WTC11 (cell line): ENCODE measurements at regions not wholly inside any gene's neighbourhood (a gene's known extent, or its start where the extent isn't known, plus 50 kb on each side); places are given as distances from the start of the nearest gene placed in this dataset.

Source experiments
- CBFB ChIP-seq: sonication (generic); formaldehyde crosslinking; IDR thresholded peaks from 2 replicates; pipeline ENCODE4 v1.8.1; 2022; ENCODE audit warnings: mild to moderate bottlenecking, low read depth, missing genetic modification reagents
- FOXJ3 ChIP-seq: sonication (generic); formaldehyde crosslinking; IDR thresholded peaks from 2 replicates; pipeline ENCODE4 v1.9.0; 2021; ENCODE audit warnings: missing genetic modification reagents, mild to moderate bottlenecking, borderline replicate concordance
- JUN ChIP-seq: sonication (generic); formaldehyde crosslinking; IDR thresholded peaks from 2 replicates; pipeline ENCODE4 v1.8.0; 2023; ENCODE audit warnings: mild to moderate bottlenecking, missing genetic modification reagents
- TEAD1 ChIP-seq: sonication (generic); formaldehyde crosslinking; IDR thresholded peaks from 2 replicates; pipeline ENCODE4 v1.8.0; 2022; ENCODE audit warnings: mild to moderate bottlenecking, missing genetic modification reagents
- ZBTB21 ChIP-seq: sonication (generic); formaldehyde crosslinking; IDR thresholded peaks from 2 replicates; pipeline ENCODE4 v1.8.1; 2023; ENCODE audit warnings: mild to moderate bottlenecking, missing genetic modification reagents, borderline replicate concordance
- TF ChIP-seq, protein P1 (sequence below): fragments of 200-600 bp; IDR thresholded peaks from 2 replicates; pipeline ENCODE4 v1.8.0; 2022; ENCODE audit warnings: antibody characterized with exemption
- TF ChIP-seq, protein P2 (sequence below): sonication (generic); formaldehyde crosslinking; IDR thresholded peaks from 2 replicates; pipeline ENCODE4 v1.8.1; 2023; ENCODE audit warnings: mild to moderate bottlenecking, missing genetic modification reagents, moderate library complexity
- TF ChIP-seq, protein P3 (sequence below): sonication (generic); formaldehyde crosslinking; IDR thresholded peaks from 2 replicates; pipeline ENCODE4 v1.8.1; 2022; ENCODE audit warnings: missing genetic modification reagents, borderline replicate concordance
- TF ChIP-seq, protein P4 (sequence below): sonication (generic); formaldehyde crosslinking; IDR thresholded peaks from 2 replicates; pipeline ENCODE4 v1.8.1; 2022; ENCODE audit warnings: low read depth, mild to moderate bottlenecking, moderate library complexity, missing genetic modification reagents, borderline replicate concordance
- TF ChIP-seq, protein P5 (sequence below): sonication (generic); formaldehyde crosslinking; IDR thresholded peaks from 2 replicates; pipeline ENCODE4 v1.8.1; 2023; ENCODE audit warnings: mild to moderate bottlenecking, missing genetic modification reagents, borderline replicate concordance
- TF ChIP-seq, protein P6 (sequence below): sonication (generic); formaldehyde crosslinking; IDR thresholded peaks from 2 replicates; pipeline ENCODE4 v1.8.0; 2022; ENCODE audit warnings: mild to moderate bottlenecking, missing genetic modification reagents
- TF ChIP-seq, protein P7 (sequence below): sonication (generic); formaldehyde crosslinking; IDR thresholded peaks from 2 replicates; pipeline ENCODE4 v1.8.1; 2023; ENCODE audit warnings: mild to moderate bottlenecking, missing genetic modification reagents

DNA sequence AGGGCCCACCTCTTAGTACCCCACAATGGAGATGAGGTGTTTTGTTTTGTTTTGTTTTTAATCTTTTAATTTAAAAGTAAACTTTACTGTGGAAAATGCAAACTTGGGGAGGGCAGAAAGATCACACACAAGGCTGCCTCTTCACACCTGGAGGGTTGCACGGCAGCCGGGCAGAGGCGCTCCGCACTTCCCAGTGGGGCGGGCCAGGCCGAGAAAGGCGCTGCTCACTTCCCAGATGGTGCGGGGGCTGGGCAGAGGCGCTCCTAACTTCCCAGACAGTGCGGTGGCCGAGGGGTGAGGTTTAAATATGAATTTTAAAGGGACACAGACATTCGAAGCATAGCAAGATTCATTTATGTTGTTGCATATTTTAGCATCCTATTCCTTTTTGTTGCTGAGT, 235.9 kb upstream of the MTPN start:
- TF ChIP-seq, protein P1, sequence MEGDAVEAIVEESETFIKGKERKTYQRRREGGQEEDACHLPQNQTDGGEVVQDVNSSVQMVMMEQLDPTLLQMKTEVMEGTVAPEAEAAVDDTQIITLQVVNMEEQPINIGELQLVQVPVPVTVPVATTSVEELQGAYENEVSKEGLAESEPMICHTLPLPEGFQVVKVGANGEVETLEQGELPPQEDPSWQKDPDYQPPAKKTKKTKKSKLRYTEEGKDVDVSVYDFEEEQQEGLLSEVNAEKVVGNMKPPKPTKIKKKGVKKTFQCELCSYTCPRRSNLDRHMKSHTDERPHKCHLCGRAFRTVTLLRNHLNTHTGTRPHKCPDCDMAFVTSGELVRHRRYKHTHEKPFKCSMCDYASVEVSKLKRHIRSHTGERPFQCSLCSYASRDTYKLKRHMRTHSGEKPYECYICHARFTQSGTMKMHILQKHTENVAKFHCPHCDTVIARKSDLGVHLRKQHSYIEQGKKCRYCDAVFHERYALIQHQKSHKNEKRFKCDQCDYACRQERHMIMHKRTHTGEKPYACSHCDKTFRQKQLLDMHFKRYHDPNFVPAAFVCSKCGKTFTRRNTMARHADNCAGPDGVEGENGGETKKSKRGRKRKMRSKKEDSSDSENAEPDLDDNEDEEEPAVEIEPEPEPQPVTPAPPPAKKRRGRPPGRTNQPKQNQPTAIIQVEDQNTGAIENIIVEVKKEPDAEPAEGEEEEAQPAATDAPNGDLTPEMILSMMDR, result no peak
- TF ChIP-seq, protein P2, sequence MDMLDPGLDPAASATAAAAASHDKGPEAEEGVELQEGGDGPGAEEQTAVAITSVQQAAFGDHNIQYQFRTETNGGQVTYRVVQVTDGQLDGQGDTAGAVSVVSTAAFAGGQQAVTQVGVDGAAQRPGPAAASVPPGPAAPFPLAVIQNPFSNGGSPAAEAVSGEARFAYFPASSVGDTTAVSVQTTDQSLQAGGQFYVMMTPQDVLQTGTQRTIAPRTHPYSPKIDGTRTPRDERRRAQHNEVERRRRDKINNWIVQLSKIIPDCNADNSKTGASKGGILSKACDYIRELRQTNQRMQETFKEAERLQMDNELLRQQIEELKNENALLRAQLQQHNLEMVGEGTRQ (CRISPR knock-in tag), result no peak
- TF ChIP-seq, protein P3, sequence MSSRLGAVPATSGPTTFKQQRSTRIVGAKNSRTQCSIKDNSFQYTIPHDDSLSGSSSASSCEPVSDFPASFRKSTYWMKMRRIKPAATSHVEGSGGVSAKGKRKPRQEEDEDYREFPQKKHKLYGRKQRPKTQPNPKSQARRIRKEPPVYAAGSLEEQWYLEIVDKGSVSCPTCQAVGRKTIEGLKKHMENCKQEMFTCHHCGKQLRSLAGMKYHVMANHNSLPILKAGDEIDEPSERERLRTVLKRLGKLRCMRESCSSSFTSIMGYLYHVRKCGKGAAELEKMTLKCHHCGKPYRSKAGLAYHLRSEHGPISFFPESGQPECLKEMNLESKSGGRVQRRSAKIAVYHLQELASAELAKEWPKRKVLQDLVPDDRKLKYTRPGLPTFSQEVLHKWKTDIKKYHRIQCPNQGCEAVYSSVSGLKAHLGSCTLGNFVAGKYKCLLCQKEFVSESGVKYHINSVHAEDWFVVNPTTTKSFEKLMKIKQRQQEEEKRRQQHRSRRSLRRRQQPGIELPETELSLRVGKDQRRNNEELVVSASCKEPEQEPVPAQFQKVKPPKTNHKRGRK (CRISPR knock-in tag), result no peak
- TF ChIP-seq JUN (no peak), ZBTB21 (no peak), FOXJ3 (CRISPR knock-in tag) (no peak), TEAD1 (no peak), CBFB (no peak)
- TF ChIP-seq, protein P4, sequence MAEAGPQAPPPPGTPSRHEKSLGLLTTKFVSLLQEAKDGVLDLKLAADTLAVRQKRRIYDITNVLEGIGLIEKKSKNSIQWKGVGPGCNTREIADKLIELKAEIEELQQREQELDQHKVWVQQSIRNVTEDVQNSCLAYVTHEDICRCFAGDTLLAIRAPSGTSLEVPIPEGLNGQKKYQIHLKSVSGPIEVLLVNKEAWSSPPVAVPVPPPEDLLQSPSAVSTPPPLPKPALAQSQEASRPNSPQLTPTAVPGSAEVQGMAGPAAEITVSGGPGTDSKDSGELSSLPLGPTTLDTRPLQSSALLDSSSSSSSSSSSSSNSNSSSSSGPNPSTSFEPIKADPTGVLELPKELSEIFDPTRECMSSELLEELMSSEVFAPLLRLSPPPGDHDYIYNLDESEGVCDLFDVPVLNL (CRISPR knock-in tag), result no peak
- TF ChIP-seq, protein P5, sequence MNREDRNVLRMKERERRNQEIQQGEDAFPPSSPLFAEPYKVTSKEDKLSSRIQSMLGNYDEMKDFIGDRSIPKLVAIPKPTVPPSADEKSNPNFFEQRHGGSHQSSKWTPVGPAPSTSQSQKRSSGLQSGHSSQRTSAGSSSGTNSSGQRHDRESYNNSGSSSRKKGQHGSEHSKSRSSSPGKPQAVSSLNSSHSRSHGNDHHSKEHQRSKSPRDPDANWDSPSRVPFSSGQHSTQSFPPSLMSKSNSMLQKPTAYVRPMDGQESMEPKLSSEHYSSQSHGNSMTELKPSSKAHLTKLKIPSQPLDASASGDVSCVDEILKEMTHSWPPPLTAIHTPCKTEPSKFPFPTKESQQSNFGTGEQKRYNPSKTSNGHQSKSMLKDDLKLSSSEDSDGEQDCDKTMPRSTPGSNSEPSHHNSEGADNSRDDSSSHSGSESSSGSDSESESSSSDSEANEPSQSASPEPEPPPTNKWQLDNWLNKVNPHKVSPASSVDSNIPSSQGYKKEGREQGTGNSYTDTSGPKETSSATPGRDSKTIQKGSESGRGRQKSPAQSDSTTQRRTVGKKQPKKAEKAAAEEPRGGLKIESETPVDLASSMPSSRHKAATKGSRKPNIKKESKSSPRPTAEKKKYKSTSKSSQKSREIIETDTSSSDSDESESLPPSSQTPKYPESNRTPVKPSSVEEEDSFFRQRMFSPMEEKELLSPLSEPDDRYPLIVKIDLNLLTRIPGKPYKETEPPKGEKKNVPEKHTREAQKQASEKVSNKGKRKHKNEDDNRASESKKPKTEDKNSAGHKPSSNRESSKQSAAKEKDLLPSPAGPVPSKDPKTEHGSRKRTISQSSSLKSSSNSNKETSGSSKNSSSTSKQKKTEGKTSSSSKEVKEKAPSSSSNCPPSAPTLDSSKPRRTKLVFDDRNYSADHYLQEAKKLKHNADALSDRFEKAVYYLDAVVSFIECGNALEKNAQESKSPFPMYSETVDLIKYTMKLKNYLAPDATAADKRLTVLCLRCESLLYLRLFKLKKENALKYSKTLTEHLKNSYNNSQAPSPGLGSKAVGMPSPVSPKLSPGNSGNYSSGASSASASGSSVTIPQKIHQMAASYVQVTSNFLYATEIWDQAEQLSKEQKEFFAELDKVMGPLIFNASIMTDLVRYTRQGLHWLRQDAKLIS (CRISPR knock-in tag), result no peak
- TF ChIP-seq, protein P6, sequence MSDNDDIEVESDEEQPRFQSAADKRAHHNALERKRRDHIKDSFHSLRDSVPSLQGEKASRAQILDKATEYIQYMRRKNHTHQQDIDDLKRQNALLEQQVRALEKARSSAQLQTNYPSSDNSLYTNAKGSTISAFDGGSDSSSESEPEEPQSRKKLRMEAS (CRISPR knock-in tag), result no peak
- TF ChIP-seq, protein P7, sequence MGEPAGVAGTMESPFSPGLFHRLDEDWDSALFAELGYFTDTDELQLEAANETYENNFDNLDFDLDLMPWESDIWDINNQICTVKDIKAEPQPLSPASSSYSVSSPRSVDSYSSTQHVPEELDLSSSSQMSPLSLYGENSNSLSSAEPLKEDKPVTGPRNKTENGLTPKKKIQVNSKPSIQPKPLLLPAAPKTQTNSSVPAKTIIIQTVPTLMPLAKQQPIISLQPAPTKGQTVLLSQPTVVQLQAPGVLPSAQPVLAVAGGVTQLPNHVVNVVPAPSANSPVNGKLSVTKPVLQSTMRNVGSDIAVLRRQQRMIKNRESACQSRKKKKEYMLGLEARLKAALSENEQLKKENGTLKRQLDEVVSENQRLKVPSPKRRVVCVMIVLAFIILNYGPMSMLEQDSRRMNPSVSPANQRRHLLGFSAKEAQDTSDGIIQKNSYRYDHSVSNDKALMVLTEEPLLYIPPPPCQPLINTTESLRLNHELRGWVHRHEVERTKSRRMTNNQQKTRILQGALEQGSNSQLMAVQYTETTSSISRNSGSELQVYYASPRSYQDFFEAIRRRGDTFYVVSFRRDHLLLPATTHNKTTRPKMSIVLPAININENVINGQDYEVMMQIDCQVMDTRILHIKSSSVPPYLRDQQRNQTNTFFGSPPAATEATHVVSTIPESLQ (CRISPR knock-in tag), result no peak
